Parathyroid adenoma (tissue), 2 donors: ENCODE measurements at regions not wholly inside any gene's neighbourhood (a gene's known extent, or its start where the extent isn't known, plus 50 kb on each side); places are given as distances from the start of the nearest gene placed in this dataset.

Experiments
- H2AFZ ChIP-seq: fragments of 300-600 bp; sonication (generic); one replicate; pipeline ENCODE4 v1.7.0; 2017; ENCODE audit warnings: antibody characterized with exemption, mild to moderate bottlenecking
- H3K27ac ChIP-seq: fragments of 300-600 bp; sonication (generic); one replicate; pipeline ENCODE4 v1.7.0; 2017
- H3K27me3 ChIP-seq: fragments of 300-600 bp; sonication (generic); one replicate; pipeline ENCODE4 v1.7.0; 2017; ENCODE audit warnings: low read length; ENCODE audit not compliant: control insufficient read depth, insufficient read depth
- H3K36me3 ChIP-seq: fragments of 300-600 bp; sonication (generic); one replicate; pipeline ENCODE4 v1.7.0; 2017; ENCODE audit warnings: low read length; ENCODE audit not compliant: control insufficient read depth, insufficient read depth
- H3K4me1 ChIP-seq: fragments of 300-600 bp; sonication (generic); one replicate; pipeline ENCODE4 v1.7.0; 2017; ENCODE audit warnings: control low read depth
- H3K4me2 ChIP-seq: fragments of 300-600 bp; sonication (generic); one replicate; pipeline ENCODE4 v1.7.0; 2017; ENCODE audit warnings: low read length
- H3K4me3 ChIP-seq: fragments of 300-600 bp; sonication (generic); one replicate; pipeline ENCODE4 v1.7.0; 2017; ENCODE audit warnings: low read depth, low read length
- H3K79me2 ChIP-seq: fragments of 300-600 bp; sonication (generic); one replicate; pipeline ENCODE4 v1.7.0; 2017; ENCODE audit warnings: control low read depth
- H3K9ac ChIP-seq: fragments of 300-600 bp; sonication (generic); one replicate; pipeline ENCODE4 v1.7.0; 2017; ENCODE audit warnings: mild to moderate bottlenecking
- H3K9me3 ChIP-seq: fragments of 300-600 bp; sonication (generic); one replicate; pipeline ENCODE4 v1.7.0; 2017; ENCODE audit warnings: low read length; ENCODE audit not compliant: control insufficient read depth
- CTCF ChIP-seq: fragments of 300-600 bp; sonication (generic); IDR thresholded peaks from one replicate; pipeline ENCODE4 v1.7.0; 2017; ENCODE audit warnings: antibody characterized with exemption, mild to moderate bottlenecking
- donor health status: primary hyperparathyroidism.

GRCh38 chr3:87805670-87806069 is 253.1 kb downstream of the CGGBP1 start:
- Histone ChIP-seq H3K27ac (no peak overlapping the region), H3K4me1 (no peaks in the 10 kb centered on the region), H3K4me2 (no peak overlapping the region), H3K9ac (no peak overlapping the region), H3K27me3 (no peaks in the 10 kb centered on the region), H3K9me3 (no peaks in the 10 kb centered on the region), H3K36me3 (no peaks in the 10 kb centered on the region), H3K79me2 (no peaks in the 10 kb centered on the region), H3K4me3 (no peak overlapping the region), H2AFZ (no peak overlapping the region)
- TF ChIP-seq CTCF: no peak

GRCh38 chr3:87801409-87801808 is 257.4 kb downstream of the CGGBP1 start:
- Histone ChIP-seq H3K79me2 (no peaks in the 10 kb centered on the region), H3K27ac (no peak overlapping the region), H2AFZ (no peak overlapping the region), H3K9me3 (no peaks in the 10 kb centered on the region), H3K27me3 (no peaks in the 10 kb centered on the region), H3K9ac (no peak overlapping the region), H3K36me3 (no peaks in the 10 kb centered on the region), H3K4me3 (no peak overlapping the region), H3K4me2 (no peak overlapping the region), H3K4me1 (no peaks in the 10 kb centered on the region)
- no peak for TF ChIP-seq CTCF

GRCh38 chr3:87800516-87800915 is 258.3 kb downstream of the CGGBP1 start:
- Histone ChIP-seq H3K9me3 (no peaks in the 10 kb centered on the region), H2AFZ (no peak overlapping the region), H3K36me3 (no peaks in the 10 kb centered on the region), H3K9ac (no peak overlapping the region), H3K4me2 (no peak overlapping the region), H3K27me3 (no peaks in the 10 kb centered on the region), H3K4me3 (no peak overlapping the region), H3K79me2 (no peaks in the 10 kb centered on the region), H3K4me1 (no peaks in the 10 kb centered on the region), H3K27ac (no peak overlapping the region)
- TF ChIP-seq CTCF: no peak

GRCh38 chr3:87798567-87798947 is 260.2 kb downstream of the CGGBP1 start:
- H3K4me1 ChIP-seq: no peaks in the 10 kb centered on the region

More at GRCh38 chr3:87798567-87798947, 260.2 kb downstream of the CGGBP1 start:
- H3K36me3 ChIP-seq: no peaks in the 10 kb centered on the region
- H3K79me2 ChIP-seq: no peaks in the 10 kb centered on the region
- no peak overlapping the region for H2AFZ ChIP-seq
- H3K9ac ChIP-seq: no peak overlapping the region
- no peak overlapping the region for H3K27ac ChIP-seq
- no peak for TF ChIP-seq CTCF
- H3K4me3 ChIP-seq: no peak overlapping the region
- H3K9me3 ChIP-seq: no peaks in the 10 kb centered on the region
- H3K4me2 ChIP-seq: no peak overlapping the region
- H3K27me3 ChIP-seq: no peaks in the 10 kb centered on the region
